NCI-H524 (cell line): ENCODE measurements at regions not wholly inside any gene's neighbourhood (a gene's known extent, or its start where the extent isn't known, plus 50 kb on each side); places are given as distances from the start of the nearest gene placed in this dataset.

ENCODE experiments used
- DNase-seq, 2 experiments: peaks; one replicate each; lab custom pipeline; 2025; lab: John Stamatoyannopoulos, UW

- no peak for DNase-seq
These were observed 528.7 kb downstream of the ZIC1 start for GRCh38 chr3:147937891-147938290.

GRCh38 chr3:147939425-147939824 is 530.3 kb downstream of the ZIC1 start:
- no peak for DNase-seq

GRCh38 chr3:147939839-147940238 is 530.7 kb downstream of the ZIC1 start:
- no peak for DNase-seq

GRCh38 chr3:147940405-147941193 is 531.4 kb downstream of the ZIC1 start:
- DNase-seq, result no peak

- DNase-seq, result no peak
These were observed 532.8 kb downstream of the ZIC1 start for GRCh38 chr3:147941969-147942368.

GRCh38 chr3:147943265-147943945 is 534.2 kb downstream of the ZIC1 start:
- DNase-seq, result no peak

GRCh38 chr3:147945968-147946519 is 536.9 kb downstream of the ZIC1 start:
- peak in 1 of 2 experiments; percentile 51 for DNase-seq

- no peak for DNase-seq
These were observed 547.5 kb downstream of the ZIC1 start for GRCh38 chr3:147956615-147957014.

GRCh38 chr3:147958754-147959153 is 549.6 kb downstream of the ZIC1 start:
- no peak for DNase-seq

GRCh38 chr3:147960786-147961185 is 551.6 kb downstream of the ZIC1 start:
- DNase-seq, result no peak

GRCh38 chr3:147962408-147963164 is 553.4 kb downstream of the ZIC1 start:
- DNase-seq, result no peak

- no peak for DNase-seq
These were observed 554.5 kb downstream of the ZIC1 start for GRCh38 chr3:147963711-147964110.

GRCh38 chr3:147975165-147975564 is 566.0 kb downstream of the ZIC1 start:
- no peak for DNase-seq

GRCh38 chr3:147977001-147977400 is 567.8 kb downstream of the ZIC1 start:
- DNase-seq, result no peak

GRCh38 chr3:147987549-147987948 is 578.4 kb downstream of the ZIC1 start:
- DNase-seq, result no peak

- DNase-seq, result no peak
These were observed 580.2 kb downstream of the ZIC1 start for GRCh38 chr3:147989344-147989743.

GRCh38 chr3:148002705-148003205 is 593.6 kb downstream of the ZIC1 start:
- DNase-seq, result no peak

- DNase-seq, result no peak
These were observed 595.2 kb downstream of the ZIC1 start for GRCh38 chr3:148004331-148004730.

- no peak for DNase-seq
These were observed 596.3 kb downstream of the ZIC1 start for GRCh38 chr3:148005456-148005855.

- no peak for DNase-seq
These were observed 597.3 kb downstream of the ZIC1 start for GRCh38 chr3:148006508-148006907.

- DNase-seq, result no peak
These were observed 599.4 kb downstream of the ZIC1 start for GRCh38 chr3:148008591-148008990.

- no peak for DNase-seq
These were observed 611.7 kb downstream of the ZIC1 start for GRCh38 chr3:148020861-148021260.
